Hepatocyte (in vitro differentiated cells): ENCODE measurements at regions not wholly inside any gene's neighbourhood (a gene's known extent, or its start where the extent isn't known, plus 50 kb on each side); places are given as distances from the start of the nearest gene placed in this dataset.

ENCODE experiments used
- CTCF ChIP-seq: fragments of 200-600 bp; sonication (generic); IDR thresholded peaks from 2 replicates; pipeline ENCODE4 v1.5.1; 2016; ENCODE audit warnings: antibody characterized with exemption, mild to moderate bottlenecking; ENCODE audit not compliant: poor library complexity
- EZH2 ChIP-seq: fragments of 200-600 bp; sonication (generic); IDR thresholded peaks from 2 replicates; pipeline ENCODE4 v1.6.1; 2016; ENCODE audit warnings: antibody characterized with exemption, mild to moderate bottlenecking, borderline replicate concordance

GRCh38 chr2:109066917-109067597 lies 61.9 kb upstream of the SH3RF3 start:
- TF ChIP-seq CTCF (no peak), EZH2 (no peak)
